ENCODE measurements at regions not wholly inside any gene's neighbourhood (a gene's known extent, or its start where the extent isn't known, plus 50 kb on each side); places are given as distances from the start of the nearest gene placed in this dataset.

GRCh38 chr15:31435261-31435911 is 108.8 kb downstream of the KLF13 start (continued):
- TF ChIP-seq MAZ (IDR thresholded peaks at IDR 0.05; ENCODE audit: borderline replicate concordance, low read depth, low read length) (no peak), MAZ (CRISPR knock-in tag; IDR thresholded peaks at IDR 0.05; ENCODE audit: low read depth) (0 out of 2 replicates have a peak, but pooled peaks have one; percentile 48), HDAC2 (CRISPR knock-in tag; IDR thresholded peaks at IDR 0.05) (no peak; the same call in 1 of the 2 replicates), SALL1 (CRISPR knock-in tag; IDR thresholded peaks at IDR 0.05) (peak; percentile 41; the same call in 1 of the 2 replicates), ZNF33B (CRISPR knock-in tag; IDR thresholded peaks at IDR 0.05) (no peak), SMAD3 (CRISPR knock-in tag; IDR thresholded peaks at IDR 0.05) (peak; percentile 24; the same call in 1 of the 2 replicates), GATAD2A (CRISPR knock-in tag; IDR thresholded peaks at IDR 0.05) (peak; percentile 47; the same call in 1 of the 2 replicates), ZSCAN25 (CRISPR knock-in tag; IDR thresholded peaks at IDR 0.05) (0 out of 2 replicates have a peak, but pooled peaks have one; percentile 23), XRCC5 (optimal IDR thresholded peaks at IDR 0.05; ENCODE audit: low read length) (peak; percentile 93), RAD21 (CRISPR knock-in tag; IDR thresholded peaks at IDR 0.05) (peak; percentile 86), NR2F6 (IDR thresholded peaks at IDR 0.05) (peak; percentile 35; the same call in 1 of the 2 replicates), NR2F6 (CRISPR knock-in tag; IDR thresholded peaks at IDR 0.05) (no peak), TAF15 (IDR thresholded peaks at IDR 0.05; ENCODE audit: low read depth, low read length, poor library complexity, severe bottlenecking) (no peak), HMGXB4 (CRISPR knock-in tag; IDR thresholded peaks at IDR 0.05; ENCODE audit: borderline replicate concordance in 1 of 2, low read depth in 1 of 2) (peak; percentile 46 to 79; a peak in 2 of 4 replicates), CEBPG (CRISPR knock-in tag; IDR thresholded peaks at IDR 0.05) (peak; percentile 8; the same call in 1 of the 2 replicates), KLF12 (CRISPR knock-in tag; IDR thresholded peaks at IDR 0.05; ENCODE audit: borderline replicate concordance) (no peak)

Measured in HepG2 (cell line).